SIG-M5 treated with dmso at 0.1 percent for 504 hours (cell line): ENCODE measurements at regions not wholly inside any gene's neighbourhood (a gene's known extent, or its start where the extent isn't known, plus 50 kb on each side); places are given as distances from the start of the nearest gene placed in this dataset.
"Not testable (repeated sequence)": the region's sequence is repeated elsewhere in the genome, so short reads cannot be mapped to it uniquely, and the experiment has no call there.

Source experiments
- DNase-seq: peaks from one replicate; lab custom pipeline; 2025; ENCODE audit not compliant: unreplicated experiment; lab: John Stamatoyannopoulos, UW

DNA sequence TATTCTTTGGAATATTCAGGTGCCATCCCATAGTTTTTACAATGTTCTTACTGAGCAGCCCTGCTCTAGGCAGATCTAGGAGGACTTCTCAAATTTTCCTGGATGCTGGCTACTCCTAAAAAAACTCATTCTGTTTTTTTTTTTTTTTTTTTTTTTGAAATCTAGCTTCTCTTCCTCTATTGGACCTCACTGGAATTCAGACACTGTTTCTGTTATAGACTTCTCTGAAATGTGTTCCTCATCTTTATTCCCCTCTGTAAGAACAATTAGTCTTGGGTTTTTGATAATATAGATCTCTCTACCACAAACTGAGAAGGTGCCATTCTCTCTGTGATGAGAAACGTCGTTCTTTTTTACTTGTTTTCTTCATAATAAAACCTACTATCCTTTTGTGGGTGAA is 115.3 kb upstream of the CCND2 start:
- DNase-seq, result no peak

DNA sequence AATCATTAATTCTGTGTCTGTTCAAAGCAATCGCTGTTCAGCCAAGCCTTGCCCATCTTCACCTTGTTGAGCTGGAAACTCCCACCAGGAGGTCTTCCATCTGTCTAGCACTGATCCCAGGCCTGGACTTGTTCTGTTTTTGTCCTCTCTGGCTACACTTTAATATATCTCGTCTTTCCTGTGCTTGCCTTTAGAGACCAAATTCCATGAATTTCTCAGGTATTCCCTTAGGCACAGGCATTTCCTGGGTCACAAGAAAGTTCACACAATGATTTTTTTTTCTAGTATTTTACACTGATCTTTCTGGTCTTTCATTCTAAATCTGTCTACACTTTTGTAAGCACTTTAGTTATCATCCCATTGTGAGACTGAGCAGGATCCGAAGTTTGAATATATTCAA is 116.4 kb upstream of the CCND2 start:
- DNase-seq, result no peak

DNA sequence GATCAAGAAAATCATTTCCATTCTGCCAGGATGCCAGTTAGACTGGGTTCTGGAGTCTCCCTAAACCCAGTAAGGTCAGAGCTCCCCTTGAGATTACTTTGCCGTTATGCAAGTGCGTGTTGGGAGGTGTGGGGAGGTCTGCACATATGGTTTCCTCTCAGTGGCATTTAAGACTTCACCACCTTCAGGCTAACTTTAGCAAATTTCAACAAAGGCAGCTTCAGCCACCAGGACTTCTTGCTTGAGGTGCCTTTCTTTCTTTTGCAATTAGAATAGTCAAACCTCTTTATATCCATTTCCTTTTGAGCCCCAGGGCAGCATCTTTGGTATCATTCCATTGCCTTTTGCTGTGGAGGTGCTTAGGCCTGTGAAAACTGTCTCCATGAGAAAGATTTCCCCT is 117.2 kb upstream of the CCND2 start:
- DNase-seq, result no peak

DNA sequence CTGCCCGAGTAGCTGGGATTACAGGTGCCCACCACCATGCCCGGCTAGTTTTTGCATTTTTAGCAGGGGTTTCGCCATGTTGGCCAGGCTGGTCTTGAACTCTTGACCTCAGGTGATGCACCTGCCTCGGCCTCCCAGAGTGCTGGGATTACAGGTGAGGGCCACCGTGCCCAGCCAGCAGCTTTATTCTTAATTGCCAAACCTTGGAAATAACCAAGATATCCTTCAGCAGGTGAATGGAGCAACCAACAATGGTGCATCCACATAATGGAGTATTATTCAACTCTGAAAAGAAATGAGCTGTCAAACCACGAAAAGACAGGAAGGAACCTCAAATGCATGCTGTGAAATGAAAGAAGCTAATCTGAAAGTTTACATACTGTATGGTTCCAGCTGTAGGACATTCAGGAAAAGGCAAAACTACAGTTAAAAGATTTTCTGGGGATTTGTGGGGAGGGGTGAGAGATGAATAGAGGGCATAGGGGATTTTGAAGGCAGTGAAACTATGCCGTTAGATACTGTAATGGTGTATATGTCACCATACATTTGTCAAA is 118.8 kb upstream of the CCND2 start:
- no peak for DNase-seq

DNA sequence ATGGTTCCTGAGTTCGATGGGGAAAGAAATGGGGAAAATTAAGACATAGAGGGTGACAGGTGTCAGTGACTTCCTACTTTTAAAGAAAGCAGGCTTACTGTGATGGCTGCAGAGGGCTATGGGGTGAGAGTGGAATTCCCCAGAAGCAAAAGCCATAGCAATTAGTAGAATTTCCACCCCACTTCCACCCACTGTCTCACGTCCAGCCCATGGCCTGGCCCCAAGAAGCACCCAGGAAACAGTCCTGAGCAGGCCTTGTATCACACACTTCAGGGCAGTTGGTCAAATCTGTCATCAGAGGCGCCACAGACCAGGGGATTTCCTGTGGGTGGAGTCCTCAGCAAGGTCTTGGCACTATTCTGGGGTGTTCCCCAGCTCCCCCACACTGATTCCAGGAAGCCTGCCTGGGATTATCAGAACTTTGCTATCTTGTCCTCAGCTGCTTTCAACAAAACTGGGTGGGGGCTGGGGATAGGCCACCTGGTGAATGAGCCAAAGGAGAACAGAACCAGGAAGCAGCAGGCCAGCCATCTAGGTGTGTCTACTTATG is 120.1 kb upstream of the CCND2 start:
- DNase-seq, result no peak

DNA sequence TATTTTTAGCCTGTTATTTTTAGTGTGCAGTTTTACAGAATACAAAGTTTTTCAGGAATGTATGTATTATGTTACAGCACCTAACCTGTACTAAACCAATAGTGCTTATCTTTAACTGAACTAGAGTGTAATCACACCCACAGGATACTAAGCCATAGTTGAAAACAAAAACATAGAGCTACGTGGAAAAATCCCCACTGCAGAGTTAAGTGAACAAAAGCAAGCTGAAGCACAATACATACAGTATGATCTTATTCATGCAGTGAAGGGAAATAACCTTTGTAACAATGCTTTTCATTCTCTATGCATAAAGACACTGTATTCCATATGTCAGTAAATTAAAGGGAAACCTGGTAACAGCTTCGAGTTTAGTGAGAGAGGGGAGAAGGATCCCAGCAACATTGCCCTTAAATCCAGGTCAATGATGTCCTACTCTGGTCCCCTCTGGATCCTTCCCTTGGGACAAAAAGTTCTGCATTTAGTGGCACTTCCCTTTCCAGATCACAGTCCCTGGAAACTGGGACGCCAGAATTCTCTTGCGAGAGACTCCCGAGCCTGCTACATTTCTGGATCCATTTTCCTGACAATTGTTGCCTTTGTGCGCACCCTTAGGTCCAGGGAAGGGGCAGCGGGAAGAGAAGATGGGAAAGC is 121.3 kb upstream of the CCND2 start:
- no peak for DNase-seq

DNA sequence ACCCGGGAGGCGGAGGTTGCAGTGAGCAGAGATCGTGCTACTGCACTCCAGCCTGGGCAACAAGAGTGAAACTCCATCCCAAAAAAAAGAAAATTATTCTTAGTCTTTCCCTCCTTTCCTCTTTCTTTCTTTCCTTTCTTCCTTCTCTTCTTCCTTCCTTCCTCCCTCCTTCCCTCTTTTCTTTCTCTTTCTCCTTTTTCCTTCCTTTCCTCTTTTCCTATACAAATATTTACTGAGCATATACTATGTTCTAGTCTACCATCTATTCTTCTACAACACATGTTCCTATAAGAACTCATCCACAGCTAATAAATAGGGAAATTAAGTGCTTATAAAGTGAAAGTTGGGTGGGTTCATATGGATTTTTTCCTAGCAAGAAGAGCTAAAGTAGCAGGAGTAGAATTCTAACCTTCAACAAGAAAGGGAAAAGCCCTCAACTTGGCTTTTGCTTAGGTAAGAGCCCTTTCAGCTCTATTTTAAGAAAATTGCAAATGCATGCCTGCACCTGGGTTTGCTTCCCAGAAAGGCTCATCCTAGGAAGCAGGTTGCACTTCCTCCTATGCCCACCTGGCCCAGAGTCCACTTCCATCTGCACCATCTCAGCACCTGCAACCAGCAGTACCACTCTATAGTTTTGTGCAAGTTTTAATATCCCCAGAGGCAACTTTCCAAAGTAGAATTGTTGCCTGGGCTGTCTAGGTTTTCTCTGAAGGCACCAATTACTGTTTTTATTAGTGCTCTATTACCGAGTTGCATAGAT is 122.0 kb upstream of the CCND2 start:
- DNase-seq, result no peak

DNA sequence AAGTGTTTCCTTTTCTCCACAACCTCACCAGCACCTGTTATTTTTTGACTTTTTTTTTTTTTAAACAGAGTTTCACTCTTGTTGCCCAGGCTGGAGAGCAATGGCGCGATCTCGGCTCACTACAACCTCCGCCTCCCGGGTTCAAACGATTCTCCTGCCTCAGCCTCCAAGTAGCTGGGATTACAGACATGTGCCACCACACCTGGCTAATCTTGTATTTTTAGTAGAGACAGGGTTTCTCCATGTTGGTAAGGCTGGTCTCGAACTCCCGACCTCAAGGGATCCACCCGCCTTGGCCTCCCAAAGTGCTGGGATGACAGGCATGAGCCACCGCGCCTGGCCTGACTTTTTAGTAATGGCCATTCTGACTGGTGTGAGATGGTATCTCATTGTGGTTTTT is 123.2 kb upstream of the CCND2 start:
- DNase-seq, result not testable (repeated sequence)

DNA sequence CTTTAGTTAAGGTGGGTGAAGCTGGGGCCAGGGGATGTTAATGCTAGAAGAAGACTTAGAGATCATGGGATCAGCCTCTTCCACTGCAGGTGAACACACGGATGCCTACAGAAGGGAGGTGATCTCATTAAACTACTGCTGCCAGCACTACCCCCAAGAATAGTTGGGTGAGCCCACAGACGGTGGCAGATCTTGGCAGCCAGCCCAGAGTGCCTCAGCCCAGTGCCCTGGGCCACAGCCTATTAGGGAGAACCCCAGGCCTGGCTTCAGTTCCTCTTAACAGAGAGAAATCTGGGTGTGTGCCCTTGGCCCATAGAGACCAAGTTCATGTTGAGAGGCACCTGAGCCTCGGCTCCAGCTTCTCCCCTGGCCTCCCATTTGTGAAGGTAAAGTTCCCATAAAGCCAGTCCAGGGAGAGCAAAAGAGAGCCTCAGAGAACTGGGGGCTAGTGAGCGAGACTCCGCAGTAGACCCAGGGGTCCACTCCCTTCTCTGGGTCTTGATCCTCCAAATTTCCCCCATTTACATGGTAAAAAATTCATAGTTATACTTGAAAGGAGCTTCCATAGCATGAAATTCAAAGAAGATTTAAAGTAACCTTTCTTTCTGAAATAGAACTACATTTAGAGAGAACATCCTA is 125.0 kb upstream of the CCND2 start:
- DNase-seq, result no peak

DNA sequence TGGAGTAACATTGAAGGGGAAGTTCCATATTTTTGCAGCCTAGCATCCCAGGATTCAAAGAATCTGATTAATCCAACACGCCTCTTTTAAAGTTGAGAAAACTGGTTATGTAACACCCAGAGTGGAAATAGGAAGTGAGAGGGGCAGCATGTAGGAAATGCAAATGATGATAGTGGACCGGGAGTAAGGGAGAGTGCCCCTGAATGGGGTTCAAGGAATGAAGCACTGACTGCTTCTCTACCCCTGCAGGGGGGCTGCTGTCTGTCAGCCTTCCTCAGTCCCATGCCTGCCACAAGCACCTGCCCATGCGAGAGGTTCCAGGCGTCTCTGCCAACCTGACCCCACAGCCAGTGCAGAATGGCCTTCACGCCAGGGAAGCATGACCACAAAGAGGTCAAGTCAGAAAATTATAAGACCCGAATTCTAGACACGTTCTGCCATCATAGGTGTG is 126.5 kb upstream of the CCND2 start:
- DNase-seq, result peak; percentile 32

DNA sequence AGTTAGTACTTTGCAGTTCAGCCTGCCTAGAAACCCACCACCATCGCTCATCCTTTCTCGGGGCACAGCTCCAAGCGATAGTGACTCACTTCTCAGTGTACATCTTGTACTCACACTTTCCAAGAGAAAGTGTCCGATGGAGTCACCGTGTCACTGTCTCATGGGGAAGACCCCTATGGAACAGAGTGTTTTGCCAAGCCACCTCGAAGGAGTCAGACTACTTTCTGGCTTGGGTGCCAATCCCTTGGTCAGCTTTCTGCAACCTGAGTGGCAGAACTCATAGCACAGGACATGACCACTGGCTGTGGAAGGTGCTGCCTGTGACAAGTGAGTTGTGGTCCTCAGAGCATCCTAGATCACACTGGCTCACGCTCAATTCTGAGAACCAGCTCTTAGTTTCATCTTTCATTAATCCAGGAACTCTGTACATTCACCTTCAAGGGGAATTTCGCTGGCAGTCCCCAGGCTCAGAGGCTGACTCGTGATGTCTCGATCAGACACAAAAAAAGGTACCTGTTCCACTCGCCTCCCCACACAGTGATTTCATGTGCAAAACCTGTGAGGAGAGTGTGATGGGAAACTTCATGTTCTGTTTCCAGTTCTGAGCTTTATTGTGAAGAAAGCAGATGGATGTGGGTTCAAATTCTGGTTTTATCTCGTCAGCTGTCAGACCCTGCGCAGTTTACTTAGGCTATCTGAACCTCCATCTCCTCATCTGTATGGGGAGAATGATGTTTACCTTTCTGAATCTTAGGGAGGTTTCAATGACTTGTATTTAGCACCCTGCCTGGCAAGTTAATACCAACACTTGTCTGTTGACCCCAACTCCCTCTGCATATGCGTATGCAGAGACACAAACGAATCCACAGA is 127.3 kb upstream of the CCND2 start:
- DNase-seq, result no peak

DNA sequence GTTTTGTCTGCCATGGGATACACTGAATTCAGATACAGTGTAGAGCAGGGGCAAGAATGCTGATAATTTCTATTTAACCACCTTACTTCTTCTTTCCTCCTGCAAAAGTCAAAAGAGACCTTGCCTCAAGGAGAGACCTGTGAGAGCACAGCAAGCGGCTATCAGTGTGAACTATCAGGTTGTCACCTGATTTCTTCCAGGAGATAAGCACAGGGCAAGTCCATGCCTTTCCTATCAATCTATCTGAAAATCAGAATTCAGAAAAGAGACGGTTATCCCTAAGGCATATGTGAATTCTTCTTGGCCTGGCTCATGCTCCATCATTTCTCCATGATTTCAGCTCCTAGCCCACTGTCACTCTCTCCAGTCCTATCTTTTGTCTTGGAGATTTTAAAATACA is 128.9 kb upstream of the CCND2 start:
- no peak for DNase-seq

DNA sequence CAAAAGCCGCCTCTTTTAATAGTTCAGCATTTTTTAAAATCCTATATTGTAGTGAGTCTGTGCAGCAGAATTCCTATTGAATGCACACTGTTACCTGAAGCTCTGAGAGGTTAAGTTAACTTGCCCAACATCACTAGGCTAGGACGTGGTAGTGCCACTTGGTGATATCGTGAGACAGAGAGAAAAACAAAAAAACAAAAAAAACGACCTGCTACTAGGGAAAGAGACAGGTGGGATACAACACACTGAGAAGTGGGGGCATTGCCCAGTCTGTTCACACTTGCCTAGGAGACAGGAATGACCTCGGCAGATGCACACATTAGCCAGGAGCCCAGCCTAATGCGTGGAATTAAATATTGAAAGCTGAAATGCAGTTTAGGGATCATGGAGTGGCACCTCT is 129.7 kb upstream of the CCND2 start:
- no peak for DNase-seq

DNA sequence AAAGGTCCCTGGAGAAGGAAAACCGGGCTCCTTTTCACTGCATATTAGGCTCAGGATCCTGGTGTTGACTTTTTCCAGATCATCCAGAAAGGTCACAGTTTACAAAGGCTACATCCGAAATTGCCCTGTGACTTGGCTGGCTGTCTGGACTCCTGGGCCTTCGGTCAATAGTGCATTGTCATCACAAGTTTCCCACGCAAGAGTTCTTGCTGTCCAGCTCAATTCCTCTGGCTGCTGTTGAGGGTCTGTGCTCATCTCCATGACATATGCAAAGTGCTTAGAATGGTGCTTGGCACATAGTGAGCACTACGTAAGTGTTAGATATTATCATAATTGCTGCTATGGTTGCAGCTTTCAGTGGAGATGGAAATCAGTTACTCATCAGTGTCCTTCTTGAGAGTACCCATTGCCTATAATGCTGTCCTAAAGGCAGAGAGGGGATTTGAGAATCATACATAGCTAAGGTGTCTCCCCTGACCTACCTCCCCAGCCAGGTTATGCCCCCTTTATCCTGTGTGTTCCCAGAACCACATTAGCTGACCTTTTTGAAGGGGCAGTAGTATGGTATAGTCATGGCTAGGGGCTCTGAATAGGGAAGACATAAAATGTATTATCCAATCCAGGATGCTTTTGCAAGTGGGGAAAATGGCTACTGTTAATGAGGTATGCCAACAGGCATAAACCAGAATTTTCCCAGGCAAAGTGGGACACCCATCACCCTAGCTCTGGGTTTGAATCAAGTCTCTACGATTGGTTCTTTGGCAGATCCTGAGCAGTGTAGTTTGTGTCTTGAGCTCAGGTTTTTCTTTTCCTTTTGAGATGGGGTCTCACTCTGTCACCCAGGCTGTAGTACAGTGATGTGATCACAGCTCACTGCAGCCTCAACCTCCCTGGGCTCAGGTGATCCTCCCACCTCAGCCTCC is 132.0 kb upstream of the CCND2 start:
- DNase-seq, result no peak

DNA sequence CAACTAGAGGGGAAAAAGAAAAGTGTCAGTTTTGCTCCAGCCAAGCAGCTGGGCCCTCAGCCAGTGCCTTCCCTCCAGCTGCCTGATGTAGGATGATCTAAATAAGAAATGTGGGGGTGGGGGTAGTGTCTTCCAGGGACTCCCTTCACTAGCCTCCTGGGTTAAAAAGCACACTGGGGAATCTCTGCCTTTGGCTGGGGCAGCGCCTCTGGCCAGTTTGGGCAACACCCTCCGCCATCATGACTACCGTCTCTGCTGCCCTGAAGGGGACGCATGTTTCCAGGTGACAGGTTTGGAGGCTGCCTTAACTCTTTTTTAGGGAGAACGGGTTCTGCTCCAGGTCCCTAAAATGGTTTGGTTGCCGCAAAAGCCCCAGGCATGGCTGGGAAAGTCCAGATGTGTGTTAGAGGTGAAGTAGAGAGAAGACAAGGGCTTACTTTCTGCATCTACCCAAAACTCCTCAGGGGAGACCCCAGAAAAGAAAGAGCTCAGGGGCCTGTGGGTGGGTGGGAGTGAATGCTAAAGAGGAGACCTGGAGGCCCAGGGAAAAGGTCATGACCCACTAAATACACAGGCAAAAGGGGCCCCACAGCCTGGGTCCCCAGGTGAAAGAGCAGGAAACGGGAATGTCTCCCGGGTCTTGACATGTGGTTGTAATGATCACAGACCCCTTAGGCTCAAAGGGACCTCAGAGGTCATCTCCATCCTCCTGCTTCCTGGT is 132.8 kb upstream of the CCND2 start:
- DNase-seq, result no peak

DNA sequence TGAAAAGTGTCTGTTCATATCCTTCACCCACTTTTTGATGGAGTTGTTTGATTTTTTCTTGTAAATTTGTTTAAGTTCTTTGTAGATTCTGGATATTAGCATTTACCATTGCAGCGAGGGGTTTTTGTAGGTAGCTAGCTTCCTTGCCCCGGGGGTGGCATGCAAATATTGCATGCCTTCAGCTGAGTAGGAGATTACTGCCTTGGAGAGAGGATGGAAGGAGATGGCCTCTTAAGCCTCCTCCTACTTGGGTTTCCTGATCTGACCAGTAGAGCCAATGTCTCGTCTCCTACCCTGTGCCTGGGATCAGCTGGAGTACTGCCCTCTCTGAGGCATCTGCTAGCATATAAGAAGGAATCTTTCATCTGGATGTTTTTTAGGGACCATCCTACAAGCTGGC is 134.4 kb upstream of the CCND2 start:
- no peak for DNase-seq

DNA sequence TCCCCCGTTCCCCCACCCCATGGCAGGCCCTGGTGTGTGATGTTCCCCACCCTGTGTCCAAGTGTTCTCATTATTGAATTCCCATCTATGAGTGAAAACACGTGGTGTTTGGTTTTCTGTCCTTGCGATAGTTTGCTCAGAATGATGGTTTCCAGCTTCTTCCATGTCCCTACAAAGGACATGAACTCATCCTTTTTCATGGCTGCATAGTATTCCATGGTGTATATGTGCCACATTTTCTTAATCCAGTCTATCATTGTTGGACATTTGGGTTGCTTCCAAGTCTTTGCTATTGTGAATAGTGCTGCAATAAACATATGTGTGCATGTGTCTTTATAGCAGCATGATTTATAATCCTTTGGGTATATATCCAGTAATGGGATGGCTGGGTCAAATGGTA is 135.0 kb upstream of the CCND2 start:
- not testable (repeated sequence) for DNase-seq

DNA sequence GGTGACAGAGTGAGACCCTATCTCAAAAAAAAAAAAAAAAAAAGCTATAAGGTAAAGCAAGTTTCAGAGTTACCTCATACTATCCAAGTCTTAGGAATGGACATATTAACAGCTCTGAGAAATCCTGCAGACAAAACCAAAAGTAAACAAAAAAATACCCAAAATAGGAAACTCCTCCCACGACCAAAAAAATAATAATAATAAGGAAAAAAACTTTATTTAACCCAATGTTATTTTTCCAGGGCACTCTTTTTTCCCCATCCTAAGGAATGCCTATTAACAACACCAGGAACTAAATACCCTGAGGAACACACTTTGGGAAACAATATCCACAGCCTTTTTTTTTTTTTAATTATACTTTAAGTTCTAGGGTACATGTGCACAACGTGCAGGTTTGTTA is 135.5 kb upstream of the CCND2 start:
- no peak for DNase-seq

DNA sequence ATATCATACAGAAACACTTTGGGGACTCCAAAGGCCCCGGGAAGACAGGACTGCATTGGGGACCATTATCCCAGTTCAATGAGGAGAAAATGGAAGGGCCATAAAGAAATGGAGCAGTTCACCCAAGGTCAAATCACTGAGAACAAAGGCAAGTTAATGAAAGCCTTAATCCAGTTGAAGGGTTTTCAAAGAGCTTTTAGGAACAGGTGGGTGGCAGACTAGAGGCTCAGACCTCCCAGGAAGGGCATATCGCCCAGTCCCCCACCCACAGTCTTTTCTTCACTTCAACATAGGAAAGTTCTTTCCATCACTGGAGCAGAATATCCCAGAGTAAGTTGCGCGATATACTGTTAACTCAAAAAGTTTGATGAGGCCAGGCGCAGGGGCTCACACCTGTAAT is 136.1 kb upstream of the CCND2 start:
- no peak for DNase-seq
